ENCODE measurements at regions not wholly inside any gene's neighbourhood (a gene's known extent, or its start where the extent isn't known, plus 50 kb on each side); places are given as distances from the start of the nearest gene placed in this dataset.

DNA sequence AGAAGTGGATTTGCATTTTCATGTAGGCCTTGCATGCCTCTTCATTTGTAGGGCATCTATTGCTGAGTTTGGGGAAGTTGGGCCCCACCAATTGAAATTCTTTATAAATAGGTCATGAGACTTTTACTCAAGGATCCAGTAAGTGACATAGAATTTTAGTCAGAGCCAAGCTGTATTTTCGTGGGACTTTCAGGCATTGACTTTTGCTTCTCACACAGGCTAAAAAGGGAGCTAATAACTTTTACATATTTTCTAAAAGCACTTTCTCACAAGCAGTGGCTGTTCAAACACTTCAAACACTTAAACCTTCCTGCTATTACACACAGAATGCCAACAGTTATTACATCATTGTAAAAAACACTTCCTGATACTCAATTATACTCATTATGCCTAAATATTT lies 260.5 kb downstream of the MSRB3 start:
- H3K4me1 ChIP-seq (ENCODE audit: insufficient read depth, low read length, poor library complexity, severe bottlenecking): no peaks in the 10 kb centered on the region
- H3K36me3 ChIP-seq (ENCODE audit: insufficient read depth, low read length): no peaks in the 10 kb centered on the region
- BruUV-seq (replicated peaks): no TSS peak
- 0 out of 2 replicates have a peak, but pooled peaks cover 8% of the 10 kb centered on the region for H3K9me3 ChIP-seq (ENCODE audit: low read length)
- H3K79me2 ChIP-seq (ENCODE audit: insufficient read depth, low read depth, low read length): no peaks in the 10 kb centered on the region
- no peak overlapping the region for H3K27ac ChIP-seq (ENCODE audit: low read depth, low read length, poor library complexity, severe bottlenecking)
- CTCF ChIA-PET (ENCODE audit: unreplicated experiment): no interaction called here
- POLR2A ChIA-PET: no interaction called here
- TF ChIP-seq EZH2phosphoT487 (IDR thresholded peaks at IDR 0.05; ENCODE audit: borderline replicate concordance, low read depth, low read length): no peak
- TF ChIP-seq, protein P1, sequence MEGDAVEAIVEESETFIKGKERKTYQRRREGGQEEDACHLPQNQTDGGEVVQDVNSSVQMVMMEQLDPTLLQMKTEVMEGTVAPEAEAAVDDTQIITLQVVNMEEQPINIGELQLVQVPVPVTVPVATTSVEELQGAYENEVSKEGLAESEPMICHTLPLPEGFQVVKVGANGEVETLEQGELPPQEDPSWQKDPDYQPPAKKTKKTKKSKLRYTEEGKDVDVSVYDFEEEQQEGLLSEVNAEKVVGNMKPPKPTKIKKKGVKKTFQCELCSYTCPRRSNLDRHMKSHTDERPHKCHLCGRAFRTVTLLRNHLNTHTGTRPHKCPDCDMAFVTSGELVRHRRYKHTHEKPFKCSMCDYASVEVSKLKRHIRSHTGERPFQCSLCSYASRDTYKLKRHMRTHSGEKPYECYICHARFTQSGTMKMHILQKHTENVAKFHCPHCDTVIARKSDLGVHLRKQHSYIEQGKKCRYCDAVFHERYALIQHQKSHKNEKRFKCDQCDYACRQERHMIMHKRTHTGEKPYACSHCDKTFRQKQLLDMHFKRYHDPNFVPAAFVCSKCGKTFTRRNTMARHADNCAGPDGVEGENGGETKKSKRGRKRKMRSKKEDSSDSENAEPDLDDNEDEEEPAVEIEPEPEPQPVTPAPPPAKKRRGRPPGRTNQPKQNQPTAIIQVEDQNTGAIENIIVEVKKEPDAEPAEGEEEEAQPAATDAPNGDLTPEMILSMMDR (conservative IDR thresholded peaks at IDR 0.05; ENCODE audit: low read length): no peak
- no peak overlapping the region for H2AFZ ChIP-seq (ENCODE audit: low read length)
- H3K4me3 ChIP-seq (ENCODE audit: low read depth, low read length, poor library complexity, severe bottlenecking): no peak overlapping the region
- H3K4me2 ChIP-seq (ENCODE audit: low read length): no peak overlapping the region
- no peaks in the 10 kb centered on the region for H3K9me2 ChIP-seq (ENCODE audit: insufficient read depth, low read length)
- intact Hi-C loops (cut with micrococcal nuclease; ENCODE audit: unreplicated experiment): no loop called here
- H4K20me1 ChIP-seq (ENCODE audit: insufficient read depth, low read length): no peaks in the 10 kb centered on the region
- DNase-seq (ENCODE audit: low spot score): no peak

- POLR2A ChIA-PET: no interaction called here
- no peak for DNase-seq (ENCODE audit: low spot score)
These were observed 261.7 kb downstream of the MSRB3 start for GRCh38 chr12:65540140-65540539.

DNA sequence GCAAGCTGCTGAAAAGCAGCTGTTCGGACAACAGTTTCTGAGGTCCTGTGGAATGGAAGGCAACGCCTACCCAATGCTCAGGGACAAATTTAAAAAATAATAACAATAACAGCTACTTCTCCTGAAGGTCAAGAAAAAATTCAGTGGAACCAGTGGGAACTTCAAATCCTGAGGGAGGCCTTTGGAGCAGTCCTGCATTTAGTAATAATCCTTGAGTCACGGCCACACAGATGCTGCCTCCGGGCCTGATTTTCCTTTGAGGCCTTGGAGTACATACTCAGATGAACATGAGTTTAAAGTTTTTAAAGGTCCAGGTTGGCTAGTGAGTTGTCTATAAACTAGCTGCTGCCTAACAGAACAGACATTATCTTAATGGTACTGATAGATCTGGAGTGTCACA lies 268.0 kb downstream of the MSRB3 start:
- Histone ChIP-seq H3K9me3 (ENCODE audit: low read length) (no peaks in the 10 kb centered on the region), H3K4me1 (ENCODE audit: insufficient read depth, low read length, poor library complexity, severe bottlenecking) (no peaks in the 10 kb centered on the region), H3K79me2 (ENCODE audit: insufficient read depth, low read depth, low read length) (no peaks in the 10 kb centered on the region), H2AFZ (ENCODE audit: low read length) (no peak overlapping the region), H4K20me1 (ENCODE audit: insufficient read depth, low read length) (no peaks in the 10 kb centered on the region), H3K9me2 (ENCODE audit: insufficient read depth, low read length) (no peaks in the 10 kb centered on the region), H3K27ac (ENCODE audit: low read depth, low read length, poor library complexity, severe bottlenecking) (no peak overlapping the region), H3K4me2 (ENCODE audit: low read length) (no peak overlapping the region), H3K36me3 (ENCODE audit: insufficient read depth, low read length) (no peaks in the 10 kb centered on the region), H3K4me3 (ENCODE audit: low read depth, low read length, poor library complexity, severe bottlenecking) (no peak overlapping the region)
- CTCF ChIA-PET (ENCODE audit: unreplicated experiment): no interaction called here
- DNase-seq (ENCODE audit: low spot score): no peak
- TF ChIP-seq, protein P1 (conservative IDR thresholded peaks at IDR 0.05; ENCODE audit: low read length): no peak
- TF ChIP-seq EZH2phosphoT487 (IDR thresholded peaks at IDR 0.05; ENCODE audit: borderline replicate concordance, low read depth, low read length): no peak
- intact Hi-C loops (cut with micrococcal nuclease; ENCODE audit: unreplicated experiment): no loop called here
- BruUV-seq (replicated peaks): no TSS peak
- POLR2A ChIA-PET: interaction anchor here (0.5 kb wide), 1 partner anchor 1618 kb away, joined by 3 read pairs; no protein-coding TSS in a partner anchor

More at GRCh38 chr12:65540140-65540539, 261.7 kb downstream of the MSRB3 start:
- no TSS peak for BruUV-seq (replicated peaks)
- no peaks in the 10 kb centered on the region for H3K9me2 ChIP-seq (ENCODE audit: insufficient read depth, low read length)
- CTCF ChIA-PET (ENCODE audit: unreplicated experiment): no interaction called here
- H3K9me3 ChIP-seq (ENCODE audit: low read length): 0 out of 2 replicates have a peak, but pooled peaks cover 8% of the 10 kb centered on the region
- intact Hi-C loops (cut with micrococcal nuclease; ENCODE audit: unreplicated experiment): no loop called here
- no peak overlapping the region for H3K4me2 ChIP-seq (ENCODE audit: low read length)
- no peaks in the 10 kb centered on the region for H3K4me1 ChIP-seq (ENCODE audit: insufficient read depth, low read length, poor library complexity, severe bottlenecking)
- H2AFZ ChIP-seq (ENCODE audit: low read length): no peak overlapping the region
- no peaks in the 10 kb centered on the region for H4K20me1 ChIP-seq (ENCODE audit: insufficient read depth, low read length)
- H3K79me2 ChIP-seq (ENCODE audit: insufficient read depth, low read depth, low read length): no peaks in the 10 kb centered on the region
- H3K27ac ChIP-seq (ENCODE audit: low read depth, low read length, poor library complexity, severe bottlenecking): no peak overlapping the region
- no peak overlapping the region for H3K4me3 ChIP-seq (ENCODE audit: low read depth, low read length, poor library complexity, severe bottlenecking)
- no peak for TF ChIP-seq EZH2phosphoT487 (IDR thresholded peaks at IDR 0.05; ENCODE audit: borderline replicate concordance, low read depth, low read length)
- TF ChIP-seq, protein P1 (conservative IDR thresholded peaks at IDR 0.05; ENCODE audit: low read length): no peak
- H3K36me3 ChIP-seq (ENCODE audit: insufficient read depth, low read length): no peaks in the 10 kb centered on the region

Data from OCI-LY7 (cell line).